Bronchial epithelial cell (primary cell): ENCODE measurements at regions not wholly inside any gene's neighbourhood (a gene's known extent, or its start where the extent isn't known, plus 50 kb on each side); places are given as distances from the start of the nearest gene placed in this dataset.

Experiments
- DNase-seq: peaks from one replicate; pipeline ENCODE4 v3.0.0-alpha.2; 2010; ENCODE audit warnings: low read depth
- FAIRE-seq: peaks from 2 replicates; lab custom pipeline; 2011; peaks lifted over from hg19 to GRCh38; lab: Jason Lieb, UNC
- H3K27me3 ChIP-seq: 2 replicates; pipeline ENCODE4 v1.5.1; 2011; ENCODE audit warnings: low read length; ENCODE audit not compliant: control insufficient read depth, insufficient read depth
- H3K36me3 ChIP-seq: 2 replicates; pipeline ENCODE4 v1.5.1; 2011; ENCODE audit warnings: low read length; ENCODE audit not compliant: control insufficient read depth, insufficient read depth
- H3K4me3 ChIP-seq: 2 replicates; pipeline ENCODE4 v1.5.1; 2011; ENCODE audit warnings: mild to moderate bottlenecking, low read depth, low read length, control low read depth
- CTCF ChIP-seq: IDR thresholded peaks from 2 replicates; pipeline ENCODE4 v1.5.1; 2011; ENCODE audit warnings: mild to moderate bottlenecking, moderate library complexity, low read length, control low read depth, inconsistent platforms; ENCODE audit not compliant: insufficient read depth, severe bottlenecking

- Histone ChIP-seq H3K36me3 (no peaks in the 10 kb centered on the region), H3K4me3 (no peak overlapping the region), H3K27me3 (no peaks in the 10 kb centered on the region)
- DNase-seq (no peak), FAIRE-seq (no peak)
- TF ChIP-seq CTCF: no peak
These were observed 106.8 kb upstream of the NXT1 start for GRCh38 chr20:23243791-23244155.

- DNase-seq (no peak), FAIRE-seq (no peak)
- H3K36me3 ChIP-seq: no peaks in the 10 kb centered on the region
- H3K4me3 ChIP-seq: no peak overlapping the region
- no peak for TF ChIP-seq CTCF
- no peaks in the 10 kb centered on the region for H3K27me3 ChIP-seq
These were observed 107.9 kb upstream of the NXT1 start for GRCh38 chr20:23242556-23243180.

- Histone ChIP-seq H3K27me3 (no peaks in the 10 kb centered on the region), H3K36me3 (no peaks in the 10 kb centered on the region), H3K4me3 (no peak overlapping the region)
- DNase-seq (no peak), FAIRE-seq (no peak)
- TF ChIP-seq CTCF: no peak
These were observed 108.5 kb upstream of the NXT1 start for GRCh38 chr20:23242104-23242503.

GRCh38 chr20:23241416-23241815 is 109.2 kb upstream of the NXT1 start:
- FAIRE-seq (no peak), DNase-seq (no peak)
- H3K36me3 ChIP-seq: no peaks in the 10 kb centered on the region
- no peak overlapping the region for H3K4me3 ChIP-seq
- H3K27me3 ChIP-seq: no peaks in the 10 kb centered on the region
- TF ChIP-seq CTCF: no peak

GRCh38 chr20:23240519-23240918 is 110.1 kb upstream of the NXT1 start:
- Histone ChIP-seq H3K27me3 (no peaks in the 10 kb centered on the region), H3K4me3 (no peak overlapping the region), H3K36me3 (no peaks in the 10 kb centered on the region)
- DNase-seq (no peak), FAIRE-seq (no peak)
- TF ChIP-seq CTCF: no peak

GRCh38 chr20:23237201-23237600 is 113.4 kb upstream of the NXT1 start:
- no peak for FAIRE-seq
- TF ChIP-seq CTCF: no peak
- H3K36me3 ChIP-seq: no peaks in the 10 kb centered on the region
- no peak overlapping the region for H3K4me3 ChIP-seq
- no peaks in the 10 kb centered on the region for H3K27me3 ChIP-seq
- DNase-seq: no peak
